Caco-2 (cell line): ENCODE measurements at regions not wholly inside any gene's neighbourhood (a gene's known extent, or its start where the extent isn't known, plus 50 kb on each side); places are given as distances from the start of the nearest gene placed in this dataset.
"Not testable (repeated sequence)": the region's sequence is repeated elsewhere in the genome, so short reads cannot be mapped to it uniquely, and the experiment has no call there.

Experiments used
- BruUV-seq: library from RNA; stranded (reverse); fragments of 400-500 nt; replicated peaks from 2 replicates; lab custom pipeline; 2021; lab: Mats Ljungman, UMichigan
- CTCF ChIA-PET: fragments of 300-600 bp; sonication (Branson Sonifier 250); formaldehyde crosslinking; loops from one replicate; lab custom pipeline; 2022; ENCODE audit warnings: antibody characterized with exemption; lab: Charles Lee
- POLR2A ChIA-PET: fragments of 300-600 bp; sonication (Branson Sonifier 250); formaldehyde crosslinking; loops from one replicate; lab custom pipeline; 2022; ENCODE audit warnings: antibody characterized with exemption; lab: Charles Lee
- DNase-seq, 2 experiments: peaks; one replicate each; pipeline versions ENCODE4 v3.0.0 to v3.0.0-alpha.2; 2020 to 2022
- H3K27me3 ChIP-seq: replicated peaks from 2 replicates; pipeline ENCODE4 v1.6.0; 2011; ENCODE audit warnings: low read length; ENCODE audit not compliant: control insufficient read depth, insufficient read depth
- H3K36me3 ChIP-seq: 2 replicates; pipeline ENCODE4 v1.5.1; 2011; ENCODE audit warnings: low read length; ENCODE audit not compliant: control insufficient read depth, insufficient read depth
- H3K4me1 ChIP-seq: fragments of 250-450 bp; sonication (Bioruptor Pico); 2 replicates; pipeline ENCODE4 v1.5.1; 2020; ENCODE audit warnings: mild to moderate bottlenecking
- H3K4me3 ChIP-seq: 2 replicates; pipeline ENCODE4 v1.5.1; 2011; ENCODE audit warnings: low read depth, mild to moderate bottlenecking, control low read depth, low read length
- H3K9me3 ChIP-seq: fragments of 250-450 bp; sonication (Bioruptor Pico); 2 replicates; pipeline ENCODE4 v1.5.1; 2020; ENCODE audit warnings: mild to moderate bottlenecking, moderate library complexity
- H3K27ac Mint-ChIP-seq: one replicate; pipeline ENCODE4 v1.8.0; 2022; ENCODE audit warnings: mixed read lengths; ENCODE audit not compliant: unreplicated experiment
- H3K27me3 Mint-ChIP-seq: one replicate; pipeline ENCODE4 v1.8.0; 2022; ENCODE audit warnings: mixed read lengths; ENCODE audit not compliant: insufficient read depth, unreplicated experiment
- H3K36me3 Mint-ChIP-seq: one replicate; pipeline ENCODE4 v1.8.0; 2022; ENCODE audit warnings: mild to moderate bottlenecking, mixed read lengths; ENCODE audit not compliant: insufficient read depth, unreplicated experiment
- H3K4me1 Mint-ChIP-seq: one replicate; pipeline ENCODE4 v1.8.0; 2022; ENCODE audit warnings: low read depth, mixed read lengths; ENCODE audit not compliant: unreplicated experiment
- H3K4me3 Mint-ChIP-seq: one replicate; pipeline ENCODE4 v1.8.0; 2022; ENCODE audit warnings: mild to moderate bottlenecking, moderate library complexity, mixed read lengths; ENCODE audit not compliant: unreplicated experiment
- H3K9me3 Mint-ChIP-seq: one replicate; pipeline ENCODE4 v1.8.0; 2022; ENCODE audit warnings: mixed read lengths; ENCODE audit not compliant: unreplicated experiment
- CTCF ChIP-seq, 2 experiments: fragments of 200-600 bp in 1 of 2; IDR thresholded peaks; 1 replicate in 1 of 2; 2 replicates in 1 of 2; pipeline versions ENCODE4 v1.5.1 to v1.8.0; 2011 to 2022; ENCODE audit warnings: antibody characterized with exemption in 1 of 2, control low read depth in 1 of 2, inconsistent platforms in 1 of 2, low read depth in 1 of 2, low read length in 1 of 2, mild to moderate bottlenecking in 1 of 2, moderate library complexity in 1 of 2; ENCODE audit not compliant: insufficient read depth in 1 of 2, severe bottlenecking in 1 of 2, unreplicated experiment in 1 of 2
- intact Hi-C: fragments of 100-400 bp; cut with micrococcal nuclease; formaldehyde crosslinking; loops from one replicate; pipeline ENCODE4 v1.10.0; 2022; ENCODE audit not compliant: unreplicated experiment

DNA sequence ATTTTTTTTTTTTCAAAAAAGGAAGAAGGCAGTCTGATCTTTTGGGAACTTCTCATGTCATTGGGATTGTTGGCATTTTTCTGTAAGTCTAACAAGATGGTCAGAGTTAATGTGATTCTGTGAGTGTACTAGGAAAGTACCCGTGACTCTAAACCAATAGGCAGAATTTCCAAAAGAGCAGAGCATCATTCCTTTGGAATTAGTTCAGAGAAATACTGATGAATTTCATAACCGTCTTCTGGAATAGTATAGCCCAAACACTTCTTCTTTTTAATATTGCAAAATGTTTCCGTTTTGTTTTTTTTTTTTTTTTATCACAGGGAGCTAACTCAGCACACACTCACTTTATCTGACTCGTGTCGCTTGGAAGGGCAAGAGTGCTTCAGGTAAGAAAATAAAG, 407.4 kb downstream of the DTWD2 start:
- ChIA-PET POLR2A (no interaction called here), CTCF (no interaction called here)
- no peaks in the 10 kb centered on the region for H3K9me3 ChIP-seq
- no peaks in the 10 kb centered on the region for H3K4me1 Mint-ChIP-seq
- peaks cover 11% of the 10 kb centered on the region for H3K27me3 Mint-ChIP-seq
- no peak for DNase-seq
- TF ChIP-seq CTCF (IDR thresholded peaks at IDR 0.05; ENCODE audit: insufficient read depth in 1 of 2, low read depth in 1 of 2, low read length in 1 of 2, severe bottlenecking in 1 of 2, unreplicated experiment in 1 of 2), result no peak
- H3K36me3 Mint-ChIP-seq, result no peaks in the 10 kb centered on the region
- no peak overlapping the region for H3K4me3 ChIP-seq
- no peaks in the 10 kb centered on the region for H3K9me3 Mint-ChIP-seq
- H3K36me3 ChIP-seq, result no peaks in the 10 kb centered on the region
- intact Hi-C loops, result no loop called here
- H3K27ac Mint-ChIP-seq, result no peak overlapping the region
- no peaks in the 10 kb centered on the region for H3K4me1 ChIP-seq
- no peak overlapping the region for H3K4me3 Mint-ChIP-seq
- no peaks in the 10 kb centered on the region for H3K27me3 ChIP-seq
- BruUV-seq, result no TSS peak

GRCh38 chr5:118578093-118578492, 410.3 kb downstream of the DTWD2 start:
- H3K9me3 Mint-ChIP-seq, result no peaks in the 10 kb centered on the region
- H3K9me3 ChIP-seq, result no peaks in the 10 kb centered on the region
- no peak overlapping the region for H3K4me3 Mint-ChIP-seq
- H3K27ac Mint-ChIP-seq, result no peak overlapping the region
- no peaks in the 10 kb centered on the region for H3K4me1 Mint-ChIP-seq
- ChIA-PET CTCF (no interaction called here), POLR2A (no interaction called here)
- no peaks in the 10 kb centered on the region for H3K36me3 Mint-ChIP-seq
- no peak for DNase-seq
- H3K4me3 ChIP-seq, result no peak overlapping the region
- intact Hi-C loops, result no loop called here
- BruUV-seq, result no TSS peak
- H3K36me3 ChIP-seq, result no peaks in the 10 kb centered on the region
- no peaks in the 10 kb centered on the region for H3K27me3 ChIP-seq
- peaks cover 8% of the 10 kb centered on the region for H3K27me3 Mint-ChIP-seq
- no peak for TF ChIP-seq CTCF (IDR thresholded peaks at IDR 0.05; ENCODE audit: insufficient read depth in 1 of 2, low read depth in 1 of 2, low read length in 1 of 2, severe bottlenecking in 1 of 2, unreplicated experiment in 1 of 2)
- H3K4me1 ChIP-seq, result no peaks in the 10 kb centered on the region

GRCh38 chr5:118577621-118578020, 410.7 kb downstream of the DTWD2 start:
- no peaks in the 10 kb centered on the region for H3K4me1 Mint-ChIP-seq
- BruUV-seq, result no TSS peak

DNA sequence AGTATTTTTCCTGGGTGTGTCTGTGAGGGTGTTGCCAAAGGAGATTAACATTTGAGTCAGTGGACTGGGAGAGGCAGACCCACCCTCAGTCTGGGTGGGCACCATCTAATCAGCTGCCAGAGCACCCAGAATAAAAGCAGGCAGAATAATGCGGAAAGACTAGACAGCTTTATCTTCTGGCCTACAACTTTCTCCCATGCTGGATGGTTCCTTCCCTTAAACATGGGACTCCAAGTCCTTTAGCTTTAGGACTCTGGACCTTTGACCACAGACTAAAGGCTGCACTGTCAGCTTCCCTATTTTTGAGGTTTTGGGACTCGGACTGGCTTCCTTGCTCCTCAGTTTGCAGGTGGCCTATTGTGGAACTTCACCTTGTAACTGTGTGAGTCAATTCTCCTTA, 418.1 kb downstream of the DTWD2 start:
- H3K4me1 ChIP-seq, CTCF ChIA-PET, intact Hi-C loops, H3K4me3 ChIP-seq, DNase-seq, BruUV-seq, H3K36me3 Mint-ChIP-seq, H3K27me3 ChIP-seq, H3K36me3 ChIP-seq, H3K27me3 Mint-ChIP-seq, POLR2A ChIA-PET, H3K4me1 Mint-ChIP-seq, H3K27ac Mint-ChIP-seq, H3K9me3 Mint-ChIP-seq, H3K9me3 ChIP-seq, H3K4me3 Mint-ChIP-seq: not testable (repeated sequence)

More at GRCh38 chr5:118577621-118578020, 410.7 kb downstream of the DTWD2 start:
- DNase-seq, result no peak
- no peaks in the 10 kb centered on the region for H3K4me1 ChIP-seq
- POLR2A ChIA-PET, result no interaction called here
- Mint-ChIP-seq H3K4me3 (no peak overlapping the region), H3K9me3 (no peaks in the 10 kb centered on the region), H3K27me3 (peaks cover 8% of the 10 kb centered on the region), H3K27ac (no peak overlapping the region), H3K36me3 (no peaks in the 10 kb centered on the region)
- intact Hi-C loops, result no loop called here
- TF ChIP-seq CTCF (IDR thresholded peaks at IDR 0.05; ENCODE audit: insufficient read depth in 1 of 2, low read depth in 1 of 2, low read length in 1 of 2, severe bottlenecking in 1 of 2, unreplicated experiment in 1 of 2), result no peak
- CTCF ChIA-PET, result no interaction called here
- H3K36me3 ChIP-seq, result no peaks in the 10 kb centered on the region
- H3K9me3 ChIP-seq, result no peaks in the 10 kb centered on the region
- H3K27me3 ChIP-seq, result no peaks in the 10 kb centered on the region
- no peak overlapping the region for H3K4me3 ChIP-seq

DNA sequence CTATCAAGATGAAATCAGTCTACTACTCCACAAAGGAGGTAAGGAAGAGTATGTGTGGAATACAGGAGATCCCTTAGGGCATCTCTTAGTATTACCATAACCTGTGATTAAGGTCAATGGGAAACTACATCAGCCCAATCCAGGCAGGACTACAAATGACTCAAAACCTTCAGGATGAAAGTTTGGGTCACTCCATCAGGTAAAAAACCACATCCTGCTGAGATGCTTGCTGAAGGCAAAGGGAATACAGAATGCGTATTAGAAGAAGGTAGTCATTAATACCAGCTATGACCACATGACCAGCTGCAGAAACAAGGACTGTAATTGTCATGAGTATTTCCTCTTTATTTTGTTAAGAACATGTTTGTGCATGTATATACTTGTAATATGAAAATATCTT, 418.8 kb downstream of the DTWD2 start:
- H3K4me1 ChIP-seq, intact Hi-C loops, H3K27ac Mint-ChIP-seq, H3K36me3 Mint-ChIP-seq, BruUV-seq, DNase-seq, H3K9me3 ChIP-seq, CTCF ChIA-PET, H3K4me3 Mint-ChIP-seq, H3K4me1 Mint-ChIP-seq, H3K4me3 ChIP-seq, H3K9me3 Mint-ChIP-seq, H3K27me3 ChIP-seq, H3K27me3 Mint-ChIP-seq, POLR2A ChIA-PET, H3K36me3 ChIP-seq: not testable (repeated sequence)
